Activated CD4-positive, alpha-beta T cell treated with anti-CD3 and anti-CD28 coated beads, Interleukin-2, amount 10 ng/mL, durations not matched to agents 7 days and 5 days (primary cell): ENCODE measurements at regions not wholly inside any gene's neighbourhood (a gene's known extent, or its start where the extent isn't known, plus 50 kb on each side); places are given as distances from the start of the nearest gene placed in this dataset.
"Not testable (repeated sequence)": the region's sequence is repeated elsewhere in the genome, so short reads cannot be mapped to it uniquely, and the experiment has no call there.

Experiments
- CTCF ChIA-PET: fragments of 350-600 bp; sonication (Branson Sonifier 250); formaldehyde crosslinking; loops from one replicate; lab custom pipeline; 2021; ENCODE audit warnings: antibody characterized with exemption; lab: Charles Lee
- POLR2A ChIA-PET: fragments of 350-600 bp; sonication (Branson Sonifier 250); formaldehyde crosslinking; loops from one replicate; lab custom pipeline; 2021; ENCODE audit warnings: antibody characterized with exemption; lab: Charles Lee
- DNase-seq: peaks from one replicate; pipeline ENCODE4 v3.0.0-alpha.2; 2020
- H3K27ac Mint-ChIP-seq: one replicate; pipeline ENCODE4 v1.8.0; 2021; ENCODE audit warnings: mild to moderate bottlenecking, moderate library complexity, mixed read lengths
- H3K27me3 Mint-ChIP-seq: one replicate; pipeline ENCODE4 v1.8.0; 2021; ENCODE audit warnings: mixed read lengths
- H3K36me3 Mint-ChIP-seq: one replicate; pipeline ENCODE4 v1.8.0; 2021; ENCODE audit warnings: low read depth, mixed read lengths
- H3K4me1 Mint-ChIP-seq: one replicate; pipeline ENCODE4 v1.8.0; 2021; ENCODE audit warnings: mixed read lengths
- H3K4me3 Mint-ChIP-seq: one replicate; pipeline ENCODE4 v1.8.0; 2021; ENCODE audit warnings: mild to moderate bottlenecking, moderate library complexity, mixed read lengths
- H3K9me3 Mint-ChIP-seq: one replicate; pipeline ENCODE4 v1.8.0; 2021; ENCODE audit warnings: mixed read lengths

DNA sequence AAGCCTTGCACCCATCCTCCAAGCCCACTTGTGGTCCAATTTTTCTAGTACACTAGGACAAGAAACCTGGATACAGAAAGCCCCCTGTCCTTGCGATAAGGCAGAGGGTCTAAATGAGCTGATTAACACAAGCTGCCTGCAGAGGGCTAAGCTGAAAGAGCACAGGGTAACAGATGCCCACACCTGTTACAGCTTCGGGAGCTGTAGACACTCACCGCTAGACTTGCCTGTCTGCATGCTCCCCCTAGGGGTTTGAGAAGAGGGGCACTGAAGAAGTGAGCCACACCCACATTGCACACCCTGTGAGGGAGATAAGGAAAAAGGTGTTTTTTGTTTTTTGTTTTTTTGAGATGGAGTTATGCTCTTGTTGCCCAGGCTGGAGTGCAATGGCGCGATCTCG lies 386.5 kb upstream of the AUTS2 start:
- Mint-ChIP-seq H3K4me1 (no peaks in the 10 kb centered on the region), H3K4me3 (no peak overlapping the region), H3K27ac (no peak overlapping the region), H3K9me3 (no peaks in the 10 kb centered on the region), H3K36me3 (no peaks in the 10 kb centered on the region), H3K27me3 (no peaks in the 10 kb centered on the region)
- no peak for DNase-seq
- ChIA-PET CTCF (no interaction called here), POLR2A (no interaction called here)

DNA sequence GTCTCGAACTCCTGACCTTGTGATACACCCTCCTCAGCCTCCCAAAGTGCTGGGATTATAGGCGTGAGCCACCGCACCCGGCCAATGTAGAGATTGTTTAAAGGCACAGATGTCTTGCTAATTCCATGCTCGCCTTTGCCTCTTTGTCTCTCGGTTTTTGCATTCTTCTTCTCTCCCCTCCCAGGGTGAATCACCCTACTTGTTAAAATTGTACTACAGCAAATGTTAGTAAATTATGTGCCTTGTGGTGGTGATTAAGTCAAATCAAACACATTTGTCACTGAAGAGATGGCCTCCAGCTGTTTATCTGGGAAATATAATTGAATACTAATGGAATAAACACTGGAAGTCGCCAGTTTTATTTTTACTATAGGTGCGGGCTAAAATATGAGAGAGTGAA lies 384.4 kb upstream of the AUTS2 start:
- DNase-seq, result no peak
- no peak overlapping the region for H3K4me3 Mint-ChIP-seq
- no peaks in the 10 kb centered on the region for H3K4me1 Mint-ChIP-seq
- no peaks in the 10 kb centered on the region for H3K9me3 Mint-ChIP-seq
- H3K27me3 Mint-ChIP-seq, result no peaks in the 10 kb centered on the region
- CTCF ChIA-PET, result no interaction called here
- POLR2A ChIA-PET, result no interaction called here
- no peaks in the 10 kb centered on the region for H3K36me3 Mint-ChIP-seq
- H3K27ac Mint-ChIP-seq, result no peak overlapping the region

DNA sequence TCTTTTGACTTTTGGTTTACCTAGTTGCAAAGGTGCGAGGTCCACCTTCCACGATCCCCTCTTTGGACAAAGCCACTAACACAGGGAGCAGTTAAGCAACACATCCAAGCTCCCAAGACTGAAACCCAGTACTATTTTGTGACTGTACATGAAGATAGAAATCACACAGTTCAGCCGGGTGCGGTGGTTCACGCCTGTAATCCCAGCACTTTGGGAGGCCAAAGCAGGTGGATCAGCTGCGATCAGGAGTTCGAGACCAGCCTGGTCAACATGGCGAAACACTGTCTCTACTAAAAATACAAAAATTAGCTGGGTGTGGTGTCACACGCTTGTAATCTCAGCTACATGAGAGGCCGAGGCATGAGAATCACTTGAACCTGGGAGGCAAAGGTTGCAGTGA lies 382.8 kb upstream of the AUTS2 start:
- H3K4me1 Mint-ChIP-seq, H3K9me3 Mint-ChIP-seq, CTCF ChIA-PET, H3K27me3 Mint-ChIP-seq, H3K27ac Mint-ChIP-seq, DNase-seq, POLR2A ChIA-PET, H3K4me3 Mint-ChIP-seq, H3K36me3 Mint-ChIP-seq: not testable (repeated sequence)

DNA sequence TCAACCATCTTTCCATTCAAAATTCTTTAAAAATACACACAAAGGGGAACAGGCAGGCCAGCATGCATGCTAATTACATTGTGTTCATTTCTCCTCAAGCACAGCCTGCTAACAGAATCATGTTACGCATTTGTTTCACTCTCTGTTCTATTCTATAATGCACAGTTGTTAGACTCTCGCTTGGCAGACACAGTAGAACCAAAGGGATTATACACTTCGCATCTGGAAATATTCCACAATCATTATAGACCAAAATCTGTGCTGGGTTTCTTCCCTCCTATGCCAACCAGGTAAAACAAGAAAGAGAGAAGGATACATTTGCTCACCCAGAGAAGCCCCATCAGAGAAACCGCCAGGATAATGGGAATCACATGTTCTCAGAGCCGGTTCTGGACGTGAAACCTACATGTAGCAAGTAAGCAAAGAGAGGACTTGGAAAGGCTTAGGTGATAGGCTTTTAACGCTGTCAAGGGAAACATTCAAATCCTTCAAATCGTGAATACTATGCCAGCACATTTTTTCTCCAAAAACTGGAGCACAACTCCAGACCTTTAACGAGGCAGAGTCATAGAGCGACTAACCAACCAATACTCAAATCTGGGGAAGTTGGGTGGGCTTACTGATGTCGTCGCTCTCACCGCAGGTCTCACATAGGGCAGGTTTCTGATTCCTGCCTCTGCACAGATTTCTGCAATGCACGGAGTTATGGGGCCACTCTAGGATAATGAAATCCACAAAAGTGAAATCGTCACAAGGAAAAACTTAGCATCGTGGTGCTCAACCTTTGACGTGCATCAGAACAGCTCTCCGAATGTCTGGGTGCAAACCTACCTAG lies 380.5 kb upstream of the AUTS2 start:
- ChIA-PET CTCF (no interaction called here), POLR2A (no interaction called here)
- H3K36me3 Mint-ChIP-seq, result no peaks in the 10 kb centered on the region
- peaks cover 3% of the 10 kb centered on the region for H3K9me3 Mint-ChIP-seq
- H3K4me3 Mint-ChIP-seq, result no peak overlapping the region
- no peak overlapping the region for H3K27ac Mint-ChIP-seq
- DNase-seq, result no peak
- H3K4me1 Mint-ChIP-seq, result no peaks in the 10 kb centered on the region
- H3K27me3 Mint-ChIP-seq, result no peaks in the 10 kb centered on the region

DNA sequence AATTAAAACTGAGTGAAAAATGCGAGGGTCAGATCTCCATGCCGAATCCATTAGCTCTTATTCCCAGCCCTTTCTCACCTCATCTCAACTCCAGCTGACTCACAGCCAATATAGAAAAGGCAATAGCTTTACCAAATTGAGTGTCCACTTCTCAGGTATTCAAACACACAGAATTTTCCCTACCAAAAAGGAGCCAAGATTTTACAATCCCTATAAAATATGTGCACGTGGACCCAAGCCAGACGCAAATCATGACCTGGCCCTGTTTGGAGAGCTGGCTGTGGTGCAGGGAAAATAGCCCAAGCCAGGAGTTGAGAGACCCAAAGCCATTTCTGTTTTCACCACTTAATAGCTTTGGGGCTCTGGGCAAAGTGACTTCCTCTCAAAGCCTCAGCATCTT lies 379.7 kb upstream of the AUTS2 start:
- Mint-ChIP-seq H3K9me3 (peaks cover 3% of the 10 kb centered on the region), H3K27ac (no peak overlapping the region), H3K27me3 (no peaks in the 10 kb centered on the region), H3K36me3 (no peaks in the 10 kb centered on the region), H3K4me1 (no peaks in the 10 kb centered on the region), H3K4me3 (no peak overlapping the region)
- DNase-seq, result no peak
- CTCF ChIA-PET, result no interaction called here
- POLR2A ChIA-PET, result no interaction called here

DNA sequence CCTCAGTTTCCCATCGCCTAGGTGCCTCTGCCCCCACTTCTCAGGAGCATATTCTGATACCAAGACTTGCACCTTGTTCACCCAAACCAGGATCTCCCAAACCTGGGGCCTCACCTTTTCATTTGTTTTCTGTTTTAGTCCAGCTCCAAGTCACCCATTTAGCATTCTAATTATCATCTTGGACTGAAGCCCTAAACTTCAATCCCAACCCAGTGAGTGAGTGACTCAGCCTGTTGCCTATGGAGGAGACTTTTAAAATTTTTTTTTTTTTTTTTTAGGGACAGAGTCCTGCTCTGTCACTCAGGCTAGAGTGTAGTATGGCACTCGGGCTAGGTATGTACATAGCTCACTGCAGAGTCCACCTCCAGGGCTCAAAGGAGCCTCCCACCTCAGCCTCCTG lies 378.9 kb upstream of the AUTS2 start:
- Mint-ChIP-seq H3K4me3 (no peak overlapping the region), H3K27me3 (no peaks in the 10 kb centered on the region), H3K9me3 (peaks cover 5% of the 10 kb centered on the region), H3K4me1 (no peaks in the 10 kb centered on the region), H3K36me3 (no peaks in the 10 kb centered on the region), H3K27ac (no peak overlapping the region)
- no peak for DNase-seq
- CTCF ChIA-PET, result no interaction called here
- POLR2A ChIA-PET, result no interaction called here

DNA sequence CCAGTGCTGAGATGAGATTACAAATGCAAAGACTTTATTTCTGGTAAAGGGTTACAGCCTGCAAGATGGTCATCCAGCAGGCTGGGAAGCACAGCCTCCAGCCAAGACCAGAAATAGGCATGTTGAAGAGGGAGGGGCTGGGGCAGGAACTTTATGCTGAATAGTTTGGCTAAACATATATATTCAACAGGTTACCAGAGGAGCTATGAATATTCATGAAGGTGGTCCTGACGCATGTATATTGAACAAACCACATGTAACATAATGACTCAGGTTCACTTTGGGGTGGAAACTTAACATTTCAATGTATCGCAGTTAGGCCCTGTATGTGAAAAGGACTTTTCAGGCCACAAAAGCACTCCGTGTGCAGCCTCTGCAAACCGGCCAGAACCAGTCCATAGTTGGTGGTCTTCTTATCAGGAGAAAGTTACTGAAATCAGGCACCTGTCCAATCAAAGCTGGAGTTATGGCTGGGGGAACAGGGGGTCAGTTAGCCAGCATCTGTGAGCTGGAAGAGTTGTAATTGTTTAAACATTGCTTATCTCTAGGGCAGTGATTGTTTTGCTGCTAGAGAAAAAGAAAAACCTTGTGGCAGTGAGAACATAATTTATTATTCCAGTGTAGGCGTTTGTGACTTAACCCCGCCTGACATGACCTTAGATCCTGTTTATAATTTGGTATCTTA lies 372.9 kb upstream of the AUTS2 start:
- no peaks in the 10 kb centered on the region for H3K36me3 Mint-ChIP-seq
- DNase-seq, result no peak
- H3K27ac Mint-ChIP-seq, result no peak overlapping the region
- H3K4me3 Mint-ChIP-seq, result no peak overlapping the region
- no peaks in the 10 kb centered on the region for H3K27me3 Mint-ChIP-seq
- CTCF ChIA-PET, result no interaction called here
- POLR2A ChIA-PET, result no interaction called here
- H3K4me1 Mint-ChIP-seq, result no peaks in the 10 kb centered on the region
- H3K9me3 Mint-ChIP-seq, result peaks cover 8% of the 10 kb centered on the region

DNA sequence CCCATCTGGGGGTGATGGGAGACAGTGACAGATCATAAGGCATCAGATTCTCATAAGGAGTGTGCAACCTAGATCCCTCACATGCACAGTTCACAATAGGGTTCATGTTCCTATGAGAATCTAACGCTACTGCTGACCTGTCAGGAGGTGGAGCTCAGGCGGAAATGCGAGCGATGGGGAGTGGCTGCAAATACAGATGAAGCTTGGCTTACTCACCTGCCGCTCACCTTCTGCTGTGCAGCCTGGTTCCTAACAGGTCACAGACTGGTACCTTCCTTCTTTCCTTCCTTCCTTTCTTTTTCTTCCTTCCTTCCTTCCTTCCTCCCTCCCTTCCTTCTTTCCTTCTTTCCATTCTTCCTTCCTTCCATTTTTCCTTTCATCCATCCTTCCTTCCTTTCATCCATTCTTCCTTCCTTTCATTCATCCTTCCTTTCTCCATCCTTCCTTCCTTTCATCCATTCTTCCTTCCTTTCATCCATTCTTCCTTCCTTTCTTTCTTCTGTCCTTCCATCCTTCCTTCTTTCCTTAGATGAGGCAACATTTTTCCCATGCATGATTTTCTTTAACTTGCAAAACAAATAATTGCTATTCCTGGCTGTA lies 370.0 kb upstream of the AUTS2 start:
- no peaks in the 10 kb centered on the region for H3K4me1 Mint-ChIP-seq
- ChIA-PET POLR2A (no interaction called here), CTCF (no interaction called here)
- H3K36me3 Mint-ChIP-seq, result no peaks in the 10 kb centered on the region
- H3K27me3 Mint-ChIP-seq, result no peaks in the 10 kb centered on the region
- no peak for DNase-seq
- peaks cover 5% of the 10 kb centered on the region for H3K9me3 Mint-ChIP-seq
- no peak overlapping the region for H3K4me3 Mint-ChIP-seq
- no peak overlapping the region for H3K27ac Mint-ChIP-seq

DNA sequence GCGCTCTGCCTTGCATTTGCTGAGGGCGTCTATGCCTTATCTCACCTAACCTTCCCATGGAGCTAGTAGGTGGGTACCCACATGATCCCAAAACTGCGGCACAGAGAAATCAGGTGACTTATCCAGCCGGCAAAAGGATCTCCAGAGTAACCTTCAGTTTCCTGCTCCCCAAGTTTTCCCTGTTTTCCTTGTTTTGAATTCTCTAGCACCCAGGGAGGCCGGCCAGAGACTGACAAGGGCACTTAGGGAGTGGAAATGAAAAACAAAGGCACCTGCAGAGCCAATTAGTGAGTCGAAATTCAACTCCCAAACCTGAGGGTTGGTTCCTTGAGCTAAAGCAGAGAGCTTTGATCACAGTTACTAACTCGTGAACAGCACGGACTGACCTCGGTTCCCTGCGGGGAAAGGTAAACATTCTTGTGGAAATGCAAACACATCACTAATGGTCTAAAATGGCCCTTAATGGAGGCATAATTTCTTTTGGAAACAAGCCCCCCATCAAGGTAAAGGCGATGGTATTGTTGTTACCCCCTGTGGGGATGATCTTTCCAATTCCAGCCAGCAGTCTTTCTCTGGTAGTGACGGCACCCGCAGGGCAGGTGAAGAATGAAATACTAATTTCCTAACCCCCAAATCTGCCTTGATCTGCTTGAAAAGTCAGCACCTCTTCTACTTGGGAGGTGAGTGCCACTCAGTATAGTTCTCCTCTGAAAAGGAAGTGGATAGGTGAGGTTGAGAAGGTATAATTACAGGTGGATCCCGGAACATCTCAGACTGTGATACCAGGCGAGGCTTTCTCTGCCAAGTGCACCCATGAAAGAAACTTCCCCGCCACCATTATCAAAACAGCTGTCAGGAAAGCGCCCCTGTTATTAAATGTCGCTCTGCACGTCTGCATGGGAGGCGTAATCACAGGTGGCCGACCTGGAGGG lies 365.6 kb upstream of the AUTS2 start:
- Mint-ChIP-seq H3K4me3 (no peak overlapping the region), H3K27me3 (no peaks in the 10 kb centered on the region), H3K9me3 (peaks cover 3% of the 10 kb centered on the region), H3K4me1 (no peaks in the 10 kb centered on the region), H3K36me3 (no peaks in the 10 kb centered on the region), H3K27ac (no peak overlapping the region)
- DNase-seq, result no peak
- ChIA-PET POLR2A (no interaction called here), CTCF (interaction anchor here (0.6 kb wide), 2 partner anchors 74 to 364 kb away, joined by 3 read pairs; no protein-coding TSS in a partner anchor)

DNA sequence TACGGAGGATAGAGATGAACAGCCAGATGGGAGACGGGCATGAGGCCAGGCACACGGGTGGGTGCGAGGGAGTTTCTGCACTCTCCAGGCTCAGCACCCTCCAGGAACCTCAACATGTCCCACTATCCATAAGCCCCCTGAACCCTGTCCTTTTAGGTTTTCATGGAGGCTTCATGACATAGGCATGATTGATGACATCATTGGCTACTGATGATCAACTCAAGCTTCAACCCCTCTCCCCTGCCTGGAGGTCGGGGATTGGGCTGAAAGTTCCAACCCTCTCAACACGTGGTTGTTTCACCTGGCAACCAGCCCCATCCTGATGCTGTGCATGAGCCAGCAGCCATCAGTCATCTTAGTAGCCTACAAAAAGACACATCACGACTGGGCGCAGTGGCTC lies 360.7 kb upstream of the AUTS2 start:
- ChIA-PET POLR2A (no interaction called here), CTCF (no interaction called here)
- Mint-ChIP-seq H3K36me3 (no peaks in the 10 kb centered on the region), H3K4me3 (no peak overlapping the region), H3K9me3 (no peaks in the 10 kb centered on the region), H3K27me3 (no peaks in the 10 kb centered on the region), H3K4me1 (no peaks in the 10 kb centered on the region), H3K27ac (no peak overlapping the region)
- no peak for DNase-seq

DNA sequence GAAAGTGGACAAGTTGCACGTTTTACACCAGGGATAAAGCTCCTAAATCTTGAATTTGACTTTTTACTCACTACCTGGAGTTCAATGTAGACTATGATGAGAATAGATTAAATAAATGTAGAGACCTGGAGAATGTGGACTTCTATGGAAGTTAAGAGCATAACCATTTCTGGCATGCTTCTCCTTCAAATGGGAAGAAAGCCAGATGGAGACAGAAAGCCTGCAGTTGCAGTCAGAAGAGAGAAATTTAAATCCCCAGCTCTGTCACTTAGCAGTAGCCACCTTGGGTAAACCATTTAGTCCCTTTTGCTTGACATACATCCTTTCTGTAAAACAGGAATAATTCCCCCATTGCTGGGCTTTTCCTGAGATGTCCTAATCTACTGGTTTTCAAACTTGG lies 355.3 kb upstream of the AUTS2 start:
- Mint-ChIP-seq H3K36me3 (no peaks in the 10 kb centered on the region), H3K27ac (no peak overlapping the region), H3K9me3 (peaks cover 2% of the 10 kb centered on the region), H3K4me1 (no peaks in the 10 kb centered on the region), H3K4me3 (no peak overlapping the region), H3K27me3 (no peaks in the 10 kb centered on the region)
- ChIA-PET CTCF (no interaction called here), POLR2A (no interaction called here)
- no peak for DNase-seq

DNA sequence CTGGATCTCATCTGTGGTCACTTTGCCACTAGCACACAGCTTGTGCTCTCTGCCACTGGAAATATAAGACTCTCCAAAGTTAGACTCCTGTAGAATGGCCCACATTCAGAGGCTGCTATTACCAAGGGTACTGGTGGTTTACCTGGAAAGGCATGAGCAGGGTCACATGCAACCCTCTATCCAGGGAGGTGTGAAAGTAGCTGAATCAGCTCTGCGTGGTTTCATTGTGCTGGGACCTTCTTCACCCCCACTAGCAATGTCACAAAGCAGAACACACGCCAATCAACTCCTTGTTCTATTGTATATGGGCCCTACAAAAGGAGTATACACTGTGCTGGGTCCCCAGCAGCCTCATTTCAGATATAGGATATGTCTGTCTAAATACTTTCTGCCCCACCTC lies 353.6 kb upstream of the AUTS2 start:
- CTCF ChIA-PET, result no interaction called here
- H3K27ac Mint-ChIP-seq, result no peak overlapping the region
- no peak for DNase-seq
- H3K9me3 Mint-ChIP-seq, result peaks cover 3% of the 10 kb centered on the region
- no peaks in the 10 kb centered on the region for H3K4me1 Mint-ChIP-seq
- POLR2A ChIA-PET, result no interaction called here
- no peaks in the 10 kb centered on the region for H3K27me3 Mint-ChIP-seq
- H3K4me3 Mint-ChIP-seq, result no peak overlapping the region
- H3K36me3 Mint-ChIP-seq, result no peaks in the 10 kb centered on the region

DNA sequence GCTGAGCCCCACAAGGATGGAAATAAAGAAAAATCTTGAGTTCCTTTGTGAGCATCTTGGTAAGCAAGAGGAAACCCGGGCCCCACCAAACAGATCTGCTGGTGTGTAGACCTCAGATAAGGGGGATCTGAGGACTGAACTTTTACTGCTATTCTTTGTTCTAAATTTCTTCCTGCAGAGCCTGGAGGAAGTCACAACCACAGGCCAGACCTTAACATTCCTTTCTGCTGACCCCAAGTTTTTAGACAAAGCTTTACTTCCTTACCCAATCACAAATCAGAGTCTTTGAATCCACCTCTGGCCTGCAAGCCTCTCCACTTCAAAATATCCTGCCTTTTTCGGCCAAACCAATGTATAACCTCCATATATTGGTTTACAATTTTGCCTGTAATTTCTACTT lies 352.6 kb upstream of the AUTS2 start:
- H3K4me3 Mint-ChIP-seq, result no peak overlapping the region
- peaks cover 7% of the 10 kb centered on the region for H3K9me3 Mint-ChIP-seq
- no peaks in the 10 kb centered on the region for H3K4me1 Mint-ChIP-seq
- no peak overlapping the region for H3K27ac Mint-ChIP-seq
- no peaks in the 10 kb centered on the region for H3K36me3 Mint-ChIP-seq
- ChIA-PET CTCF (no interaction called here), POLR2A (no interaction called here)
- no peak for DNase-seq
- no peaks in the 10 kb centered on the region for H3K27me3 Mint-ChIP-seq
